ENCODE measurements at regions not wholly inside any gene's neighbourhood (a gene's known extent, or its start where the extent isn't known, plus 50 kb on each side); places are given as distances from the start of the nearest gene placed in this dataset.

DNA sequence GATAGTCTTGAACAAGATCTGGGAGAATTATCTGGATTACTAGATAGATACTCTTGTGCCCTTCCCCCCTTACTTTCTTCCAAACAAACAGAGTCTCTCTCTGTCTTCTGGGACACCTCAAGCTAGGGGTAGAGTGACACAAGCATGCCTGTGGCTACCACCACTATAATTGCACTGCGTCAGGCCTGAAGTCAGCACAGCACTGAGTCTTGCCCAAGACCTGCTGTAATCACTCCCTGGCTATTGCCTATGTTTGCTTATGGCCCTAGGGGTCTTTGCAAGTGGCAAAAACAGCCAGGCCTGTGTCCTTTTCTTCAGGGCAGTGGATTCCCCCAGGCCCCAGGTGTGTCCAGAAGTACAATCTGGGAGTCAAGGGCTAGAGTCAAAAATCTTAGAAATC lies 106.6 kb downstream of the SLC5A7 start:
- intact Hi-C loops (cut with micrococcal nuclease): no loop called here
- CTCF ChIA-PET: no interaction called here
- DNase-seq (no peak), ATAC-seq (ENCODE audit: low read depth) (no peak)
- H3K27ac Mint-ChIP-seq: no peak overlapping the region
- no peaks in the 10 kb centered on the region for H3K27me3 Mint-ChIP-seq
- no peaks in the 10 kb centered on the region for H3K4me1 Mint-ChIP-seq
- POLR2A ChIA-PET: no interaction called here
- TF ChIP-seq, protein P1, sequence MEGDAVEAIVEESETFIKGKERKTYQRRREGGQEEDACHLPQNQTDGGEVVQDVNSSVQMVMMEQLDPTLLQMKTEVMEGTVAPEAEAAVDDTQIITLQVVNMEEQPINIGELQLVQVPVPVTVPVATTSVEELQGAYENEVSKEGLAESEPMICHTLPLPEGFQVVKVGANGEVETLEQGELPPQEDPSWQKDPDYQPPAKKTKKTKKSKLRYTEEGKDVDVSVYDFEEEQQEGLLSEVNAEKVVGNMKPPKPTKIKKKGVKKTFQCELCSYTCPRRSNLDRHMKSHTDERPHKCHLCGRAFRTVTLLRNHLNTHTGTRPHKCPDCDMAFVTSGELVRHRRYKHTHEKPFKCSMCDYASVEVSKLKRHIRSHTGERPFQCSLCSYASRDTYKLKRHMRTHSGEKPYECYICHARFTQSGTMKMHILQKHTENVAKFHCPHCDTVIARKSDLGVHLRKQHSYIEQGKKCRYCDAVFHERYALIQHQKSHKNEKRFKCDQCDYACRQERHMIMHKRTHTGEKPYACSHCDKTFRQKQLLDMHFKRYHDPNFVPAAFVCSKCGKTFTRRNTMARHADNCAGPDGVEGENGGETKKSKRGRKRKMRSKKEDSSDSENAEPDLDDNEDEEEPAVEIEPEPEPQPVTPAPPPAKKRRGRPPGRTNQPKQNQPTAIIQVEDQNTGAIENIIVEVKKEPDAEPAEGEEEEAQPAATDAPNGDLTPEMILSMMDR (IDR thresholded peaks at IDR 0.05): no peak
- peaks cover 7% of the 10 kb centered on the region for H3K9me3 Mint-ChIP-seq
- no peaks in the 10 kb centered on the region for H3K36me3 Mint-ChIP-seq (ENCODE audit: low read depth)
- no peak overlapping the region for H3K4me3 Mint-ChIP-seq

- Mint-ChIP-seq H3K36me3 (ENCODE audit: low read depth) (no peaks in the 10 kb centered on the region), H3K4me1 (no peaks in the 10 kb centered on the region), H3K27me3 (no peaks in the 10 kb centered on the region), H3K27ac (no peak overlapping the region), H3K4me3 (no peak overlapping the region), H3K9me3 (no peaks in the 10 kb centered on the region)
- ATAC-seq (ENCODE audit: low read depth) (no peak), DNase-seq (no peak)
- TF ChIP-seq, protein P1 (IDR thresholded peaks at IDR 0.05): no peak
- ChIA-PET POLR2A (no interaction called here), CTCF (no interaction called here)
- intact Hi-C loops (cut with micrococcal nuclease): no loop called here
These were observed 115.2 kb downstream of the SLC5A7 start for GRCh38 chr2:108101481-108101880.

GRCh38 chr2:108106731-108107130 lies 120.4 kb downstream of the SLC5A7 start:
- no peaks in the 10 kb centered on the region for H3K36me3 Mint-ChIP-seq (ENCODE audit: low read depth)
- H3K27me3 Mint-ChIP-seq: no peaks in the 10 kb centered on the region
- H3K27ac Mint-ChIP-seq: no peak overlapping the region
- DNase-seq (no peak), ATAC-seq (ENCODE audit: low read depth) (no peak)
- H3K4me1 Mint-ChIP-seq: no peaks in the 10 kb centered on the region
- no peak overlapping the region for H3K4me3 Mint-ChIP-seq
- TF ChIP-seq, protein P1 (IDR thresholded peaks at IDR 0.05): no peak
- POLR2A ChIA-PET: no interaction called here
- CTCF ChIA-PET: no interaction called here
- intact Hi-C loops (cut with micrococcal nuclease): no loop called here
- peaks cover 4% of the 10 kb centered on the region for H3K9me3 Mint-ChIP-seq

DNA sequence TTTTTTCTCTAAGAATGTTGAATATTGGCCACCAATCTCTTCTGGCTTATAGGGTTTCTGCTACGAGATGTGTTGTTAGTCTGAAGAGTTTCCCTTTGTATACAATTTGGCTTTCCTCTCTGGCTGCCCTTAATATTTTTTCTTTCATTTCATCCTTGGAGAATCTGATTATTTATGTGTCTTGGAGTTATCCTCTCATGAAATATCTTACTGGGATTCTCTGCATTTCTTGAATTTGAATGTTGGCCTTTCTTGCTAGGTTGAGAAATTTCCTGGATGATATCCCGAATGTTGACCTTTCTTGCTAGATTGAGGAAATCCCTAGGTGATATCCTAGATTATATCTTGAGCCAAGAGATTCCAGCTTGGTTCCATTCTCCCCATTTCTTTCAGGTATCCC lies 125.6 kb downstream of the SLC5A7 start:
- CTCF ChIA-PET: no interaction called here
- Mint-ChIP-seq H3K4me3 (no peak overlapping the region), H3K9me3 (peaks cover 4% of the 10 kb centered on the region), H3K36me3 (ENCODE audit: low read depth) (no peaks in the 10 kb centered on the region), H3K27me3 (no peaks in the 10 kb centered on the region), H3K4me1 (no peaks in the 10 kb centered on the region), H3K27ac (no peak overlapping the region)
- POLR2A ChIA-PET: no interaction called here
- no peak for DNase-seq
- intact Hi-C loops (cut with micrococcal nuclease): no loop called here
- no peak for ATAC-seq (ENCODE audit: low read depth)
- TF ChIP-seq, protein P1 (IDR thresholded peaks at IDR 0.05): no peak

- intact Hi-C loops (cut with micrococcal nuclease): no loop called here
- ChIA-PET POLR2A (no interaction called here), CTCF (no interaction called here)
- H3K36me3 Mint-ChIP-seq (ENCODE audit: low read depth): no peaks in the 10 kb centered on the region
- no peak overlapping the region for H3K27ac Mint-ChIP-seq
- H3K4me3 Mint-ChIP-seq: no peak overlapping the region
- no peak for ATAC-seq (ENCODE audit: low read depth)
- no peak for DNase-seq
- TF ChIP-seq, protein P1 (IDR thresholded peaks at IDR 0.05): no peak
- H3K27me3 Mint-ChIP-seq: no peaks in the 10 kb centered on the region
- H3K4me1 Mint-ChIP-seq: no peaks in the 10 kb centered on the region
- no peaks in the 10 kb centered on the region for H3K9me3 Mint-ChIP-seq
These were observed 123.9 kb upstream of the SULT1C3 start for GRCh38 chr2:108115868-108116267.
